Esophagus mucosa (tissue), 1 donor: ENCODE measurements at regions not wholly inside any gene's neighbourhood (a gene's known extent, or its start where the extent isn't known, plus 50 kb on each side); places are given as distances from the start of the nearest gene placed in this dataset.

Experiments used
- ATAC-seq: fragments of 200-7000 bp; cut with Tn5 transposase; one replicate; pipeline ENCODE4 v1.9.1; 2020
- donor health status: DM: yes; HTN: yes; CAD: no.

DNA sequence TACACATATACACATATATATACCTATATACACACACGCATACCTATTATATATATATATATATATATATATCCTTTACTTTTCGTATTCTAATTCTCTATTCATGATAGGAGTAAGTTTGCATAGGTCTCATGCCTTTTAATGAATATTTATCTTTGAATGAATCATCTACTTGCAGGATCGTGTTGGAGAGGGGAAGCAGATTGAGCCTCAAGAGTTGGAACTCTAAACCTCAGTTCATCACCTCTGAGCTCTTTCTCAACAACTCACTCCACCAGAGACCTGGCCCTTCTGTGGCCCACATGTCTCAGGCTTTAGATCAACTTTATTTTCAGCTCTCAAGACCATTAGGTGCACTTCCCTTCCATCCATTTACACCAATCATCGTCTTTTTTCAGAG is 490.4 kb upstream of the ID2 start:
- ATAC-seq, result no peak

DNA sequence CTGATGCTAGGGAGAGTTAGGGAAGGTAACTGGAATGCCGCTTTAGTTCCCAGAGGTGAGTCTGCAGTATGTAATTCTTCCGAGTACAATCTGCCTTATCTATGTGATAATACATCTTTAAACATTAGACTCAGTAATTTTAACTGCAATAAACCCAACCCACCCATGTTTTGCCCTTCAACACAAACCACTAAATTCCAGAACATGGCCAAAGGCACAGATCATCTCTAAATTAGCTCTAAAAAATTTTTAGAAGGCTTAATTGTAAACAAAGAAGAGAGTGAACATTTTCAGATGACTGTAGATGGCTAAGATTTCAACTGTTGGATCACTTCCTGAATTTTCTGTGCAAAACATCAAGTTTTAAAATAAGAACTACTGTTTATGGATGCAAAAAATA is 488.7 kb upstream of the ID2 start:
- ATAC-seq, result no peak

DNA sequence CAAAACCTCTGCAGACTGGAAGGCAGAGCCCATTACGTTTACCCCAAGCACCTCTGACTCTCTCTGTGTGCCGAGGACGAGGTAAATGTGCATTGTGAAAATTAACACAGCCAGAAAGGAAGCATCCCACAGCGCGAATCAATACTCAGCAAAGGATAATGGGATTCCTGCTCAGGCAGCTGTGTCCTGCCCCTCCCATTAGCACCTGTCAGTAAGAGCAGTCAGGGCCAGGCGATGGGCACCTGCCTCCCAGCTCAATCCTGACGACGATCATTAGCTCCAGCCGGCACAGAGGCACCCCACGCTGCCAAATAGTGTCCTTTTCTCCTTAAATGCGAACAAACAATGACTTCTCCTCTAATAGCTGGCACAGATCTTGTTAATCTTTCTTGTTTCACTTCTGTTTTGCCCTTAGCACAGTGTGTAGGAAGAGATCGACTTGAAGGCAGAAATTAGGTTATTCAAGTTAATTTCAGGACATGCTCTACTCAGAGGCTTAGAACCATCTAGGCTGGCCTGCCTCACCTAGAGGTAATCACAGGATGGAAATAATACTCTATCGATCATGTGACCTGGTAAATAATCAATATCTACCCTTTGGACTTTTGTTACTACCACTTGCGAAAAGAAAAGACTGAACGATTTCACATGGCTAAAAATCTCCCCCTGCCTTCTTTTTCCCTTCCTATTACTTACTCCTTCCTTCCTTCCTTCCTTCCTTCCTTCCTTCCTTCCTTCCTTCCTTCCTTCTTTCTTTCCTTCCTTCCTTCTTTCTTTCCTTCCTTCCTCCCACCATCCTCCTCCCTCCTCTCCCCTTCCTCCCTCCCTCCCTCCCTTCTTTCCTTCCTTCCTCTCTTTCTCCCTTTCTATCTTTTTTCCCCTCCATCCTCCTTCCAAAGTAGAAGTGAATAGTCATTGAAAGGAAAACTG is 487.9 kb upstream of the ID2 start:
- no peak for ATAC-seq

DNA sequence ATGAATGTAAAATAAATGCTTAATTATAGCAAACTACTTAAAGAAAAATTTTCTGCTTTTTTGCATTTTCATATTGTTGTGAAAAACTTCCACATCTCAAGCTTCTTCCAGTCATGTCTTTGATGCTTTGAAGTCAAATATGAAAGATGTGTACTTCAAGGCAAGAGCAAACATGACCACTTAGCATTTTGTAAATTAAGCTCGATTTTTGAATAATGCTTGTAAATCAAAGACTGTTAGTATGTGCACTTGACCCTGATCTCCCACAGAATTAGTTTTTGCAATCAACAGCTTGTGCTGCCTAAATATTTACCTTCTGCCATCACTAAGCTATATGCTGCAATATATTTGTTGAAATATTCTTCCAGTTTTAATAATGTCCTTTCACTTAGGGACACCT is 486.1 kb upstream of the ID2 start:
- ATAC-seq, result no peak

DNA sequence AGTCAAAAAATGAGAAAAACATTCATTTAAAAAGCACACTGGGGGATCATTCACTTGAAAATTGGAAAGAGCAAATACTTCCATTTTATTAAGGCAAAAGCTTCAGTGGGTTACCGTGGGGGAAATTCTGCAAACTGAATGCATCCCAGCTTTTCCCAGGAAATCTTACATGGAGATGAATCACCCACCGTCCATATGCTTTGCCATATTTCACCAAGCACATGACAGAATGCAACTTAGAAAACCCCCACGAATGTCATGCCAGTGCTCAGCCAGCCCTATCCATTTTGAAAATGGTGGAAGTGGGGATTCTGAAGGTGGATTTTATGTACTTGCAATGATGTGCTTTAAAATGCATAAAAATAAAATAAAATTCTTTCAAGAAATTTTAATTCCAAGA is 485.5 kb upstream of the ID2 start:
- no peak for ATAC-seq

DNA sequence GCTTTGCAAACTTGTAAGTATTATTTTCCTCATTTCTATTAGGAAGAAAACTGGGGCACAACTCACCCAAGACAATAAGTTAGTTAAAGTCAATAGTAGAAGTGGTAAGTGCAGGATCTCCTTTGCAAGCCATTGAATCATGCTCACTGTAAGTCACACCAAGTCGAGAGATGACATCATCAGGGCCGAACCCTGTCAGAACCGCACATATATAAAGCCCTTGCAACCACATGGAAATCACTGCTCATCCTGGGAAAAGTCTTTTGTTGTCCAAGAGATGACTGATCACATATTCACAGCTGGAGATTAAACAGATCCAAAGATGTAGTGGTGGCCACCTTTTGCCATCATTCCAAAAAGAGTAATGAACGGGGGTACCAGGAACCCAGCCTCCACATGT is 484.8 kb upstream of the ID2 start:
- ATAC-seq, result no peak

DNA sequence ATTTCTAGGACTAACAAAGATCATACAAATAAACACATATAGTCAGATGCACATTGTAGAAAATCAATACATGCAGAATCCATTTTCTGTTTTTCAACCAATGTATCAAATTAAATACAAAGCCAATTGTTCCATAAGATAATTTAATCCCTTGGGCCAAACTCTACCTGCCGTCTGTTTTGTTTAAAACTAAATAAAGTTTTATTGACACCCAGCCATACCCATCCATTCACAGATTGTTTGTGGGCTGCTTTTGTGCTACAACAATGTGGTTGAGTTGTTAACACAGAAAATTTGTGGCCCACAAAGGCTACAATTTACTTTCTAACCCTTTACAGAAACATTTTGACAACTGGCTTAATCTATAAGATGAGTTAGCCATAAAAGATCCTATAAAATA is 484.0 kb upstream of the ID2 start:
- ATAC-seq, result no peak

DNA sequence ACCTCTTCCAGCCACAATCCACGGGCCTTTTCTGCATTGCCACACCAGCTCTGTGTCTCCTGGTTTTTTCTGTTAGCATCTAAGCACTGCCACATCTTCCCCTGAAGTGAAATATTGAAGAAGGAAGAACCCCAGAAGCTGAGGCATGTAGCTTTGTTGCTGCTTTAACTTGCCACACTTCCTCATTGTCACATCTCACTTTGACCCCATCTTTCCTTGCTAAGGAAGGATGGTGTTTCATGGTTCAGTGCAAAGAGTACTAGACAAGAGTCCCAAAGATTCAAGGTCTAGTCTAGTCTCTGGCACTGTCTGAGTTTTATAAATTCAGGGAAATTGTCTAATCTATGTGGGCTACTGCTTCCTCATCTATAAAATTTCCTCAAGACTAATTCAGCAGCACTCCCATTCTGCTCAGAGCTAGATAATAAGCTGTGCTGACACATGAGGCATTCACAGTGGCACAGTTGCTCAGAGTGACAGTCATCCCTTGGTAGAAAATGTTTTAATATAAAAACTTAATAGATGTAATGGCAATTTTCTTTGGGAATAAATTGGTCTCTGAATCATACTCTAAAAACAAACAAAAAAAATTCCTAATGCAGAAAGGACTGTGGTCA is 483.0 kb upstream of the ID2 start:
- ATAC-seq, result no peak

DNA sequence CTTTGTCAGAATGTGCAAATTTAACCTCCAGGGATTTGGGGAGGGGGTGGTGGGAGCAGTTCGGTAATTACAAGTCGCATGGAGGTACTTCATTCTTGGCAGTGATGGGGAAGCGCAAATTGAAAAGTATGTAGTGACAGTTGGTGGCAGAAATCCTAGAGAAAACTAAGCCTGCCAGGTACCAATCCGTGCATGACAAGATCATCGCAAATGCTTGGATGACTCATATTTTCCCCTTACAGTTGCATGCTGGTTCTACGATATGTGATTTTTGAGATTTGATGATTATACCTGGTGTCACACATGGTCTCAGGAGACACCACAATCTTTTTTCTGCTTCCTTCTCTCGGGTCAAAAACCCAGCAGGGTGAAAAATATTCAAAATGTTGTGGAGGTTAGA is 479.7 kb upstream of the ID2 start:
- ATAC-seq, result no peak

DNA sequence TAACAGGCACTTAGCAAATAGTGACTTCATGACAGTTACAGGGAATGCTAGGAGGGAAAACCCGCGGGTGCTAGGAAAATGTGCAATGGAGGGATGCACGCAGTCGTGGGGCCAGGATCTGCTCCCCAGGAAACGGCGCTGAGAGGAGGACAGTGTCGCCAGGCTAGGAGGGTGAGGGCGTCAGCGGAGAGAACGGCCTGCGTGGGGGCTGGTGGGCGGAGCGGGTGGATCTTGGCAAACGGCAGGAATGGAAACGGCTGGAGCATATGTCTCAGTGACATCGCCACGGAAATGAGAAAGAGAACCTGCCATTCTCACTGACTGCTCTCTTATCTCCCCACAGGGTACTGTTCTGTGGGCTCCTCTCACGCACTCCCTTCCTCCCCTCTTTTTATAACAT is 478.5 kb upstream of the ID2 start:
- ATAC-seq, result no peak

DNA sequence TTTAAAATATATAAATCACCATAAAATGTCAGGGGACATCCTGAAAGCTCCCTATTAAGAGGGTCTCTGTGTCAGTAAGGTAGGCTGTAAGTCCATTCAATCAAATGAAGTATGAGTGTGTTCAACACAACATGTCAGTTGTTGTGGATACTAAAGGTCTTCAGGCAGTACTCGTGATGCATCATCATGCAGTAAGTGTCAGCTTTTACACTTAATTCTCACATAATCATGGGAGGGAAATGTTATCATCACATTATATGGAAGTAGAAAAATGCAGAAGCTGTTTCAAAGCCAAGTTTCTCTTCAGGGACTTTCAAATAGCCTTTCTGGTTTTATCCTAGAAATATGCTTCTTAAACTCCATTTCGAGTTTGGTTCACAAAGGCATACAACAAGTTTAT is 477.1 kb upstream of the ID2 start:
- no peak for ATAC-seq

DNA sequence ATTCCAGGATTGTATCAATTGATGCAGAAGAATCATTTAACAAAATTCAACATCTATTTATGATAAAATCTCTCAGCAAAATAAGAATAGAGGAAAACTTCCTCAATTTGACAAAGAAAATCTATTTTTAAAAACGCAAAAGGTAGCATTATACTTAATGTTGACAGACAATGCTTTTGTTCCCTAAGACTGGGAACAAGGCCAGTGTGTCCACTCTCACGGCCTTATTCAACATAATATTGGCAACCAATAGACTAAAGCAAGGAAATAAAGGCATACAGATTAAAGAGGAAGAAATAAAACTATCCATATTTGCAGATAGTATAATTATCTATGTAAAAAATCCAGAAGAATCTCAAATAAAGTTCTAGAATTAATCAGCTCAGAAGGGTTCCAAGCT is 472.4 kb upstream of the ID2 start:
- no peak for ATAC-seq

DNA sequence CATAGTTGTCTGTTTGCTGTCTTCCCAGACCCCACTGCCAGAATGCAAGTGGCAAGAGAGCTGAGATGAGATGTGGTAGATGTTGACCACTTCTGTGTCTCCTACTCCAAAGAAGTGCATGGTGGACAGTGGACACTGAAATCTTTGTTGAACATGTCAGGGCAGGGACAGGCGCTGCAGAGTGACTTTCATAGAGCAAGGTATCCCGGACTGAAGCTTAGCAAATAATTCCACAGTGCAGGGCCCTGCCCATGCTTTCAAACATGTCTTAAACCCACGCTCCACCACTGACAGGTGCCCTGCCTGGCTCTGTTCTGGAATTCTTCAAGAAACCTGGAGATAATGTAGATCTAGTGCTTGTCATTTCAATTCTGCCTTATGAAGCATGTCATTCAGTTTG is 470.5 kb upstream of the ID2 start:
- peak; percentile 57 for ATAC-seq

DNA sequence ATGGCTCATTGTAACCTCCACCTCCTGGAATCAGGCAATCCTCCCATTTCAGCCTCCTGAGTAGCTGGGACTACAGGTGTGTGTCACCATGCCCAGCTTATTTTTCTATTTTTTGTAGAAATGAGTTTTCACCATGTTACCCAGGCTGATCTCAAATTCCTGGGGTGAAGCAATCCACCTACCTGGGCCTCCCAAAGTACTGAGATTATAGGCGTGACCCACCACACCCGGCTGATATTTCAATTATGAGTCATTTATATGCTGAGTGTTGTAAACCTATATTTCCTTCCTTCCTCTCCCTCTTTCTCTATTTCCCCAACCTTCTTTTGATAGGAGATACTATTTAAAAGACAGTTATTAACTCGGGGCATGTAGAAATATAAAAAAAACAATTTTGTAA is 469.6 kb upstream of the ID2 start:
- peak; percentile 85 for ATAC-seq

DNA sequence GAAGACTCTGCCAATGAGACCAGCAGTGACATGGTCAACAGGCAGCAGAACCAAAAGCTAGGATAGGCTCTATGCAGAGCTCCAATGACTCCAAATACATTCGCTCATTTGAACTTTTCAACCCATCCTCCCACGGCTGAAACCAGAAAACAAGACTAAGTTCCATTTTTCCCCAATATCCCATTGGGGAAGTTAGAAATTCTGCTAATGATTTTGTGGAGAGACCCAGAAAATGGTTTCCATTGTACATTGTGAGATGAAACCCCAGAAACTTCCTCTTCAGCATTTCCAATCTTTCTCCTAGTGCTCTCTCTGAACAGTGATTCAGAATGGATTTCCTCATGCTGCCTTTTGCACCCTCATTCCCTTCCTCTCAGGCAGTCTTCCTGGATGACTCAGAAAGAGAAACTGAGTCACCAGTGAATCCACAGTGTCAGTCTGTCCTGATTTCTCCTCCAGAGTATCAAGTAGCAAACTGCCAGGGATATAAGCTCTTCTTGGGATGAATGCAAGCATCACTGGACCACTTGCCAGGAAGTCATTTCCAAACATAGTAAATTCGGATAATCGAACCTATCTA is 467.7 kb upstream of the ID2 start:
- peak; percentile 51 for ATAC-seq

DNA sequence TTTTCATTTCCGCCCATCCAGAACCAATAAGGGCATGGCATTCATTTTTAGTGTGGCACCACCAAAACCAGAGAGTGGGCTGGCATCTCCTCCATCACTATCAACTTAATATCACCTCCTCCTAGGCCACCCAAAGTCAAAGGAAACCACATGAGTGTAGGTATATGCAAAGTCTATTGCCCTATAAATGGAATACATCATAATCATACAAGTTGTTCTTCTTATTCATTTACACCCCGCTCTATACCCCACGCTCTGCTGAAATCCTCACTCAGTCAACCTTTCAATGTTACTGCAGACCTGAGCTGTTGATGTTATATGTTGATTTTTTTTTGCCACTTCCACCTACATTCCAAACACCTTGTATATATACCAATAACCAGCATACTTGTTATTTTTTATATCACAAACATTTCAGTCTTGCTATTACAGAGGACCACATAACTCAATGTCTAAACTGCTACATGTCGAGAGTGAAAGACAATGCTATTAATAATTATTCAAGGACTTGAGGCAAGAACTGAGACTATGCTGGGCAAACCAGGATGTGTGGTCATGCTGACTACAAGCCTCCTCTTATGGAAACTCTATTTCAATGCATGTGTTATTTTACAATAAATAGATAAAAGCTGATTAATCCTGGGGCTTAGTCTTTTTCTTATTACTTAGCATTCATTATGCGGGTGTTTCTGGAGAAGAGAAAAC is 466.5 kb upstream of the ID2 start:
- no peak for ATAC-seq

DNA sequence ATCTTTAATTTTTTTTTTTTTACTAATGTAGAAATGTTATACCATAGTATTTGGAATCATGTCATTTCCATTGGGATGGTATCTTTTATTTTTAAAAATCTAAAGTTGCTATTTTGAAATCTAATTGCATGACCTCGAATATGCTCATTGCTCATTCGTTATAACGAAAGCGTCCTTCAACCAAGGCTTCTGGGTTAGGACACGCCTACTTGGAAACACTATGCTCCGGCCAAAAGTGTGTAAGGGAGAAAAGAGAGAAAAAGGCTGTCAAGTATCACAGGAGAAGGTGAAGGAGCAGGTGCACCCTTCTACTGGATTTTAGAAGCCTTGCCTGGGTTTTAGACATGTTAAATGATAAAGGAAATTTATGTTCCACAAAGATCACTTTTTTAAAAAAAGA is 465.9 kb upstream of the ID2 start:
- no peak for ATAC-seq

DNA sequence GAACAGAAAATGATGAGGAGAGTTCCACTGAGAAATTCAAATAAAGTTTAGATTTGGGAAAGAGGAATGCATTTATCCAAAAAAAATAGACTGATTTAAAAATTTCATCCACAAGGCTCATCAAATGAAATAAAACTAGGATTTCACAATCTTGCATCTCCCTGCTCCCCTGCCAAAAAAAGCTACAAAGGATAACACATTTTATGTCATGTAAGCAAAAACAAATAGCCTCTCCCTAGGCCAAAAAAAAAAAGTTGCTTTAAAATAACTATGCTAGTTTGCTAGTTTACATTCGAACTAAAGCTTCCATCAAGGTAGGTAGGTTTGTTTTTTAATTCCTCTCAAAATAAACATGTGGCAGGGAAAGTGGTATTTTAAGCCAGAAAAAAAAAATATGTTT is 465.5 kb upstream of the ID2 start:
- ATAC-seq, result no peak

DNA sequence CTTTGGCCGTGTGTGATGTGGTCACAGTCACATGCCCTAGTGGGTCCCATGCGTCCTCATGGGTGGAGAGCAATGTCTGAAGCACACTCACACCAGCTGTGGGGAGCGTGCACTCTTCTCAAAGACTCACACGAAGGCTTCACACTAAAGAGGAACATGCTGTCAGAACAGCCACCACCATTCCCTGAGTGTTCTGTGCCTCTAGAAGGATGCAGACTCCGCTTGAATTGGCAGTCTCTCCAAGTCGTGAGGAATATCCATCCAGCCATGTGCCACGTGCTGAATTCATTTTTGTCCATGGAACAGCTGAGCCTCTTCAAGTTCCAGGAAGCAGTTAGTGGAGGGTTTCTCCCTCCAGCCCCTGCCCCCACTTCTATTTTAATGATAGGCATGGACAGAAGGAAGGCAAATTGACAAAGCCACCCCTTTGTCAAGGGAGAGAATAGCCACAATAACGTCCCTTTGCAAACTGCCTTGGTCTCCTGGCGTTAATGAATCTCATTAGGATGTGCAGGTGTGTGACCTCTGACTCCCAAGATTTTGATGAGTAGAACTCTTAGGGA is 464.3 kb upstream of the ID2 start:
- ATAC-seq, result no peak

DNA sequence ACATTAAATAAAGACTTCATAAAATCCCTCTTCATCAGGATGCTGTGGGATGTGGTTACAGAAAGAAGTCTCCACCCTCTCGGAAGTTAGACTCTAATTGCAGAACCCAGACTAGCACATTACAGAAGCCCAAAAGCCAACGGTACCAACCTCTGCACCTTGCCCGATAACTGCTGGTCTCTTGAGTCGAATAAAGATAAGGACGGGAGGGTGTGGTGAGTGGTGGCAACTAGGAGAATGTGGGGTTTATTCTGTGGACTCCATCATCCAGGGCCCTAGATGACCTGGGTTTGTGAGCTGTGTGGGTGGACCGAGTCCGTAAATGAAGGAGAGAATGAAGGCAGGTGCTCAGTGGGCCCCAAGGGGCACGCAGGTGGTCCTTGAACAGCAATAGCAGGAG is 462.8 kb upstream of the ID2 start:
- no peak for ATAC-seq

DNA sequence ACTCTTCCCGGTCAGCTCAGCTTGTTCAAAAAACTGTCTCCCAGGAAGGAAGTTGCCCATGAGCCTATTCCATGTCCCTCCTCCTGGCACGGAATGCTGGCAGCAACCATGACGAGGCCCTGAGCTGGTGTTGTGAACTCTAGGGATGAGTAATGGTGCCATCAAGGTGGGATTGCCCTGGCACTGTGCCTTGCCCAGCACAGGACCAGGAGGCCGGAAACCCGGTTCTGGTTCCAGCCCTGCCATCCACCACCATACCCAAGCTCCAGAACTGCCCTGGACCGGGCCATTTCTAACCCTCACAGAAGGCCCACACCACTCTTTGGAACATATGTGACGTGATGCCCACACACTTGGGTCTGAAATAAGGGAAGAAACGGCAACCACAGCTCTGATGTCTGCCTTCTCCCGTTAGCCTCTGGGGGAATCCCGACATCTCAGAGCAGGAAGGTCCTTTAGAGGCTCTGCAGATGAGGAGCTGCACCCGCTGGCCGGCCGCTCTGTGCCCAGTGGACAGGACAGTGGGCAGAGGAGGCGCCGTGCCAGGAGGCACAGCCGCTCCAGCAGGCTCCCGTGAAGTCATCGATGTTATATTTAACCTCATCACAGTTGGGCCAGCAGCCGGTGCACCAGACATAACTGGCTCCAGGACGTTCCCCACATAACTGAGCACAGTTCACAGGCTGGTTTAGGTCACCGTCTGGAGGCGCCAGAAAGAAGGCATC is 462.1 kb upstream of the ID2 start:
- ATAC-seq, result no peak

DNA sequence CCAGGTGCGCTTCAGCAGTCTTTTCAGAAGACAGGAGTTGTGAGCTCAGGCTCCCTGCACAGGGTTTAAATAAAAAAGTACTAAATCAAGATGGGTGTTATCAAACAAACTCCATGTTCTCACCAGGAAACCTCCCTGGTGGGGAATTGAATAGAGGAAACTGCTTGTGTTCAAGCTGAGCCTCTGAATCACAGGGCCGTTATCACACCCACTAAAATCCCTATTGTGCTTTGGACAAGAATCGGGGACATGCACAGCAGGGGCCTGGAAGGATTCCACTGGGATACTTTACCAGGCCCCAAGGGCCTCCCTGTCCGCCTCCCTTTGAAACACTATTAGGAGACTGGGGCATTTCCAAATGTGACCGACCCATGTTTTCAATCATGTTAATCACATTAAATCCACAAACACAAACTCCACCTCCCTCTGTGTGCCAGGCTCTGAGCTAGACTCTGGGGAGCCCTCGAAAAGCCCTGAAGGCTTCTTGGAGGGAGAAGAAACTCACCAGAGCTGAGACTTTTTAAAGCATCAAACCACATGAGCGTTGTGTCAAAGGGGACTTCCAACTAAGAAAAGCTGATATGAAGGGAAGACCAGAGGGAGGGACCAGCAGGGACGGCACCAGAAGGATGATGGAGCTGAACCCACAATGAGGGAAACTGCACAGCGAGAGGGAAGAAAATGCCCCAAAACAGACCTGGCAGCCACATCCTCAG is 458.7 kb upstream of the ID2 start:
- ATAC-seq, result no peak
